Fibroblast of lung (primary cell): ENCODE measurements at regions not wholly inside any gene's neighbourhood (a gene's known extent, or its start where the extent isn't known, plus 50 kb on each side); places are given as distances from the start of the nearest gene placed in this dataset.

Experiments
- DNase-seq, 2 donors: peaks; one replicate each; pipeline versions ENCODE4 v3.0.0 to v3.0.0-alpha.2; 2010; ENCODE audit warnings: low read depth in 2 of 2
- H2AFZ ChIP-seq: 2 replicates; pipeline ENCODE4 v1.5.1; 2012; ENCODE audit warnings: low read length, control low read depth, inconsistent platforms
- H3K27ac ChIP-seq: 2 replicates; pipeline ENCODE4 v1.5.1; 2011; ENCODE audit warnings: low read length, control low read depth; ENCODE audit not compliant: insufficient read depth
- H3K27me3 ChIP-seq: 2 replicates; pipeline ENCODE4 v1.5.1; 2011; ENCODE audit warnings: mild to moderate bottlenecking, low read length; ENCODE audit not compliant: control insufficient read depth, insufficient read depth
- H3K36me3 ChIP-seq: 2 replicates; pipeline ENCODE4 v1.5.1; 2011; ENCODE audit warnings: low read length; ENCODE audit not compliant: control insufficient read depth, insufficient read depth
- H3K4me1 ChIP-seq: 2 replicates; pipeline ENCODE4 v1.5.1; 2011; ENCODE audit warnings: low read length; ENCODE audit not compliant: control insufficient read depth, insufficient read depth; ENCODE audit errors: extremely low read depth
- H3K4me2 ChIP-seq: 2 replicates; pipeline ENCODE4 v1.5.1; 2011; ENCODE audit warnings: low read length, control low read depth; ENCODE audit not compliant: insufficient read depth; ENCODE audit errors: extremely low read depth
- H3K4me3 ChIP-seq, 4 experiments: fragments of 200-600 bp in 1 of 4; sonication (generic) in 1 of 4; replicated peaks in 1 of 4; 2 replicates each; pipeline ENCODE4 v1.5.1; 2011 to 2016; ENCODE audit warnings: low read length in 4 of 4, low read depth in 3 of 4, mild to moderate bottlenecking in 3 of 4, control low read depth in 2 of 4, inconsistent platforms in 1 of 4, mixed read lengths in 1 of 4; ENCODE audit not compliant: insufficient read depth in 1 of 4; ENCODE audit errors: control extremely low read depth in 1 of 4
- H3K79me2 ChIP-seq: 2 replicates; pipeline ENCODE4 v1.5.1; 2012; ENCODE audit warnings: mild to moderate bottlenecking, low read length, inconsistent platforms; ENCODE audit not compliant: control insufficient read depth, insufficient read depth
- H3K9ac ChIP-seq: 2 replicates; pipeline ENCODE4 v1.5.1; 2011; ENCODE audit warnings: mild to moderate bottlenecking, low read length, control low read depth; ENCODE audit not compliant: insufficient read depth
- H3K9me3 ChIP-seq: 2 replicates; pipeline ENCODE4 v1.5.1; 2012; ENCODE audit warnings: low read depth, low read length; ENCODE audit not compliant: control insufficient read depth, insufficient read depth
- H4K20me1 ChIP-seq: 2 replicates; pipeline ENCODE4 v1.5.1; 2011; ENCODE audit warnings: low read length; ENCODE audit not compliant: control insufficient read depth, insufficient read depth; ENCODE audit errors: extremely low read depth
- EZH2 ChIP-seq: IDR thresholded peaks from 2 replicates; pipeline ENCODE4 v1.5.1; 2012; ENCODE audit warnings: low read length, control low read depth, mild to moderate bottlenecking; ENCODE audit errors: missing control alignments
- TF ChIP-seq, protein P1 (sequence below), 2 donors: IDR thresholded peaks in 1 of 2; conservative IDR thresholded peaks in 1 of 2; 1 replicate in 1 of 2; 2 replicates in 1 of 2; pipeline ENCODE4 v1.5.1; 2011 to 2012; ENCODE audit warnings: low read length in 2 of 2, control low read depth in 1 of 2, inconsistent platforms in 1 of 2, low read depth in 1 of 2, mild to moderate bottlenecking in 1 of 2

GRCh38 chr9:90060256-90060655 is 455.4 kb downstream of the GADD45G start:
- Histone ChIP-seq H3K4me3 (no peak overlapping the region), H3K79me2 (no peaks in the 10 kb centered on the region), H3K4me1 (no peaks in the 10 kb centered on the region), H2AFZ (no peak overlapping the region), H3K27me3 (no peaks in the 10 kb centered on the region), H4K20me1 (no peaks in the 10 kb centered on the region), H3K27ac (no peak overlapping the region), H3K36me3 (no peaks in the 10 kb centered on the region), H3K4me2 (no peak overlapping the region), H3K9me3 (no peaks in the 10 kb centered on the region), H3K9ac (no peak overlapping the region)
- TF ChIP-seq, protein P1, sequence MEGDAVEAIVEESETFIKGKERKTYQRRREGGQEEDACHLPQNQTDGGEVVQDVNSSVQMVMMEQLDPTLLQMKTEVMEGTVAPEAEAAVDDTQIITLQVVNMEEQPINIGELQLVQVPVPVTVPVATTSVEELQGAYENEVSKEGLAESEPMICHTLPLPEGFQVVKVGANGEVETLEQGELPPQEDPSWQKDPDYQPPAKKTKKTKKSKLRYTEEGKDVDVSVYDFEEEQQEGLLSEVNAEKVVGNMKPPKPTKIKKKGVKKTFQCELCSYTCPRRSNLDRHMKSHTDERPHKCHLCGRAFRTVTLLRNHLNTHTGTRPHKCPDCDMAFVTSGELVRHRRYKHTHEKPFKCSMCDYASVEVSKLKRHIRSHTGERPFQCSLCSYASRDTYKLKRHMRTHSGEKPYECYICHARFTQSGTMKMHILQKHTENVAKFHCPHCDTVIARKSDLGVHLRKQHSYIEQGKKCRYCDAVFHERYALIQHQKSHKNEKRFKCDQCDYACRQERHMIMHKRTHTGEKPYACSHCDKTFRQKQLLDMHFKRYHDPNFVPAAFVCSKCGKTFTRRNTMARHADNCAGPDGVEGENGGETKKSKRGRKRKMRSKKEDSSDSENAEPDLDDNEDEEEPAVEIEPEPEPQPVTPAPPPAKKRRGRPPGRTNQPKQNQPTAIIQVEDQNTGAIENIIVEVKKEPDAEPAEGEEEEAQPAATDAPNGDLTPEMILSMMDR (conservative IDR thresholded peaks at IDR 0.05 in 1 of 2, IDR thresholded peaks at IDR 0.05 in 1 of 2; ENCODE audit: low read depth in 1 of 2, low read length in 2 of 2), result no peak
- TF ChIP-seq EZH2, result no peak
- no peak for DNase-seq

DNA sequence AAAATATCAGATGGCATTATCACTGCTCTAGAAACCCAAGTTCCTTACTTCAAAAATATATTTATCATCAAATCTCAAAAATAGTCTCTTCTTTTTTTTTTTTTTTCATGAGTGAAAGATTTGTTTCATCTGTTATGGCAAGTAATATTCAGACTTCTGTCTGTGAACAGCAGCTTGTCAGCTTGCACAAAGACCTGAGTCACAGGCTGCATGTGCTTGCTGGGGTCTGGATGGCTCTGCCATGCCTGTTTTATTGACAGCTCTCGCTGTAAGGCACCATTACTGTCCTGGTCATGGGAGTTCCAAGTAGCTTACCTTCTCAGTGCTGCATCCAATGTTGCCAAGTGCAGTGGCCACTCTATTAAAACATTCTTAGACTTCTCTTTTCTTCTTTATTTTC is 456.4 kb downstream of the GADD45G start:
- no peaks in the 10 kb centered on the region for H3K27me3 ChIP-seq
- H3K4me2 ChIP-seq, result no peak overlapping the region
- no peaks in the 10 kb centered on the region for H3K79me2 ChIP-seq
- H3K9me3 ChIP-seq, result no peaks in the 10 kb centered on the region
- no peak overlapping the region for H3K9ac ChIP-seq
- no peak overlapping the region for H3K4me3 ChIP-seq
- H3K4me1 ChIP-seq, result no peaks in the 10 kb centered on the region
- H4K20me1 ChIP-seq, result no peaks in the 10 kb centered on the region
- no peaks in the 10 kb centered on the region for H3K36me3 ChIP-seq
- H2AFZ ChIP-seq, result no peak overlapping the region
- no peak overlapping the region for H3K27ac ChIP-seq
- DNase-seq, result no peak
- TF ChIP-seq, protein P1 (conservative IDR thresholded peaks at IDR 0.05 in 1 of 2, IDR thresholded peaks at IDR 0.05 in 1 of 2; ENCODE audit: low read depth in 1 of 2, low read length in 2 of 2), result no peak
- TF ChIP-seq EZH2, result no peak

DNA sequence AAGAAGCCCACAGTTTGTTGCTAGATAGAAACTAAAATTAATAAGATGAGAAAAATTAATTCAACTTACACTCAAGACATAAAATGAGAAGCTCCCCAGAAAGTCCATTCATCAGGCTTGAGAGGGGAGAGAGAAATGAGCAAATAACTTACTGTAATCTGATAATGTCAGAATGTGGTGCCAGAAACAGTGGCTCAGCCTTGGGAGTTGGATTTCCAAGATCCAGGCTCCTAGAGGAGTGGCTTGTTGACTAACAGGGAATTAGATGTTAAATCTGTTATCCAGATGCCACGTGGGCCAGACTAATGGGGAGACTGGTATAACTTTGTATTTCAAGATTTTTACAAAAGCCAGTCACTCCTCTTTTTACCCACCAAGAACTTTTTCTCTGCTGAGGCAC is 458.2 kb downstream of the GADD45G start:
- no peak for DNase-seq
- Histone ChIP-seq H3K79me2 (no peaks in the 10 kb centered on the region), H3K9me3 (no peaks in the 10 kb centered on the region), H3K36me3 (no peaks in the 10 kb centered on the region), H4K20me1 (no peaks in the 10 kb centered on the region), H3K4me3 (no peak overlapping the region), H3K27me3 (no peaks in the 10 kb centered on the region), H3K27ac (no peak overlapping the region), H3K9ac (no peak overlapping the region), H2AFZ (no peak overlapping the region), H3K4me1 (no peaks in the 10 kb centered on the region), H3K4me2 (no peak overlapping the region)
- TF ChIP-seq, protein P1 (conservative IDR thresholded peaks at IDR 0.05 in 1 of 2, IDR thresholded peaks at IDR 0.05 in 1 of 2; ENCODE audit: low read depth in 1 of 2, low read length in 2 of 2), result no peak
- TF ChIP-seq EZH2, result no peak
